ENCODE measurements at regions not wholly inside any gene's neighbourhood (a gene's known extent, or its start where the extent isn't known, plus 50 kb on each side); places are given as distances from the start of the nearest gene placed in this dataset.

- TF ChIP-seq, protein P1, sequence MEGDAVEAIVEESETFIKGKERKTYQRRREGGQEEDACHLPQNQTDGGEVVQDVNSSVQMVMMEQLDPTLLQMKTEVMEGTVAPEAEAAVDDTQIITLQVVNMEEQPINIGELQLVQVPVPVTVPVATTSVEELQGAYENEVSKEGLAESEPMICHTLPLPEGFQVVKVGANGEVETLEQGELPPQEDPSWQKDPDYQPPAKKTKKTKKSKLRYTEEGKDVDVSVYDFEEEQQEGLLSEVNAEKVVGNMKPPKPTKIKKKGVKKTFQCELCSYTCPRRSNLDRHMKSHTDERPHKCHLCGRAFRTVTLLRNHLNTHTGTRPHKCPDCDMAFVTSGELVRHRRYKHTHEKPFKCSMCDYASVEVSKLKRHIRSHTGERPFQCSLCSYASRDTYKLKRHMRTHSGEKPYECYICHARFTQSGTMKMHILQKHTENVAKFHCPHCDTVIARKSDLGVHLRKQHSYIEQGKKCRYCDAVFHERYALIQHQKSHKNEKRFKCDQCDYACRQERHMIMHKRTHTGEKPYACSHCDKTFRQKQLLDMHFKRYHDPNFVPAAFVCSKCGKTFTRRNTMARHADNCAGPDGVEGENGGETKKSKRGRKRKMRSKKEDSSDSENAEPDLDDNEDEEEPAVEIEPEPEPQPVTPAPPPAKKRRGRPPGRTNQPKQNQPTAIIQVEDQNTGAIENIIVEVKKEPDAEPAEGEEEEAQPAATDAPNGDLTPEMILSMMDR (IDR thresholded peaks at IDR 0.05), result no peak
- no peak for TF ChIP-seq EZH2 (IDR thresholded peaks at IDR 0.05; ENCODE audit: borderline replicate concordance, insufficient read depth, low read depth, low read length, poor library complexity, severe bottlenecking)
These were observed 189.5 kb downstream of the PRDM2 start for GRCh38 chr1:13889495-13889894.

All from B cell (primary cell).